Chondrocyte (in vitro differentiated cells): ENCODE measurements at regions not wholly inside any gene's neighbourhood (a gene's known extent, or its start where the extent isn't known, plus 50 kb on each side); places are given as distances from the start of the nearest gene placed in this dataset.

Source experiments
- DNase-seq: peaks from one replicate; pipeline ENCODE4 v3.0.0; 2021; ENCODE audit warnings: mixed read lengths, low spot score
- H3K27ac Mint-ChIP-seq: one replicate; pipeline ENCODE4 v1.8.0; 2021; ENCODE audit warnings: mild to moderate bottlenecking, moderate library complexity, mixed read lengths; ENCODE audit not compliant: unreplicated experiment
- H3K27me3 Mint-ChIP-seq: 2 replicates; pipeline ENCODE4 v1.8.0; 2021; ENCODE audit warnings: low read depth, mixed read lengths
- H3K36me3 Mint-ChIP-seq: 2 replicates; pipeline ENCODE4 v1.8.0; 2021; ENCODE audit warnings: low read depth, mixed read lengths
- H3K4me1 Mint-ChIP-seq: 2 replicates; pipeline ENCODE4 v1.8.0; 2021; ENCODE audit warnings: low read depth, mild to moderate bottlenecking, mixed read lengths
- H3K4me3 Mint-ChIP-seq: one replicate; pipeline ENCODE4 v1.8.0; 2021; ENCODE audit warnings: mild to moderate bottlenecking, moderate library complexity, mixed read lengths; ENCODE audit not compliant: unreplicated experiment
- H3K9me3 Mint-ChIP-seq: 2 replicates; pipeline ENCODE4 v1.8.0; 2021; ENCODE audit warnings: low read depth, mixed read lengths
- TF ChIP-seq, protein P1 (sequence below): fragments of 200-600 bp; sonication (generic); IDR thresholded peaks from 2 replicates; pipeline ENCODE4 v1.5.0; 2021; ENCODE audit warnings: antibody characterized with exemption, mild to moderate bottlenecking, moderate library complexity

DNA sequence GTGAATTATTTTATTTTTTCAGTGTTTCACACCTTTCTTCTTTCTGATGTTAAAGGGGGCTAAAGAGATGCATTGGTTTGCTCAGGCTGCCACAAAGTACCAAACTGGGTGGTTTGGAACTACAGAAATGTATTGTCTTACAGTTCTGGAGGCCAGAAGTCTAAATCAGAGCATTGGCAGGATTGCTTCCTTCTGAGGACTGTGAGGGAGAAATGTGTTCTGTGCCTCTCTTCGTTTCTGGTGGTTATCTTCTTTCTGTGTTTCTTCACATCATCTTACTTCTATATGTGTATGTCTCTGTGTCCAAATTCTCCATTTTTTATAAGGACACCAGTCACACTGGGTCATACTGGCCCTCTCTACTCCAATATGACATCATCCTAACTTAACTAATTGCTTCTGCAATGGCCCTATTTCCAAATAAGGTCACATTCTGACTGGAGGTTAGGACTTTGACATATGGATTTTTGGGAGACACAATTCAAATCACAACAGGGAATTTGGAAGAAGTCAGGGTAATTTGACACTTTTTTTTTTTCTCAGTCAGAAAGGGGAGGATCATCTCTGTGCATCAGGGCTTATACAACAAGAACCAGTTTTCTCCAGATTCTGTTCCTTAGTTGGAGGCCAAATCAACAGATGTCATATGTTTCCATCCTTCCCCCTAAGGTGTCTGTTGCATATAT is 188.2 kb downstream of the KCNRG start:
- Mint-ChIP-seq H3K4me3 (no peak overlapping the region), H3K27ac (no peak overlapping the region), H3K4me1 (peaks cover 39% of the 10 kb centered on the region), H3K27me3 (no peaks in the 10 kb centered on the region), H3K36me3 (no peaks in the 10 kb centered on the region), H3K9me3 (no peaks in the 10 kb centered on the region)
- TF ChIP-seq, protein P1, sequence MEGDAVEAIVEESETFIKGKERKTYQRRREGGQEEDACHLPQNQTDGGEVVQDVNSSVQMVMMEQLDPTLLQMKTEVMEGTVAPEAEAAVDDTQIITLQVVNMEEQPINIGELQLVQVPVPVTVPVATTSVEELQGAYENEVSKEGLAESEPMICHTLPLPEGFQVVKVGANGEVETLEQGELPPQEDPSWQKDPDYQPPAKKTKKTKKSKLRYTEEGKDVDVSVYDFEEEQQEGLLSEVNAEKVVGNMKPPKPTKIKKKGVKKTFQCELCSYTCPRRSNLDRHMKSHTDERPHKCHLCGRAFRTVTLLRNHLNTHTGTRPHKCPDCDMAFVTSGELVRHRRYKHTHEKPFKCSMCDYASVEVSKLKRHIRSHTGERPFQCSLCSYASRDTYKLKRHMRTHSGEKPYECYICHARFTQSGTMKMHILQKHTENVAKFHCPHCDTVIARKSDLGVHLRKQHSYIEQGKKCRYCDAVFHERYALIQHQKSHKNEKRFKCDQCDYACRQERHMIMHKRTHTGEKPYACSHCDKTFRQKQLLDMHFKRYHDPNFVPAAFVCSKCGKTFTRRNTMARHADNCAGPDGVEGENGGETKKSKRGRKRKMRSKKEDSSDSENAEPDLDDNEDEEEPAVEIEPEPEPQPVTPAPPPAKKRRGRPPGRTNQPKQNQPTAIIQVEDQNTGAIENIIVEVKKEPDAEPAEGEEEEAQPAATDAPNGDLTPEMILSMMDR: no peak
- no peak for DNase-seq

DNA sequence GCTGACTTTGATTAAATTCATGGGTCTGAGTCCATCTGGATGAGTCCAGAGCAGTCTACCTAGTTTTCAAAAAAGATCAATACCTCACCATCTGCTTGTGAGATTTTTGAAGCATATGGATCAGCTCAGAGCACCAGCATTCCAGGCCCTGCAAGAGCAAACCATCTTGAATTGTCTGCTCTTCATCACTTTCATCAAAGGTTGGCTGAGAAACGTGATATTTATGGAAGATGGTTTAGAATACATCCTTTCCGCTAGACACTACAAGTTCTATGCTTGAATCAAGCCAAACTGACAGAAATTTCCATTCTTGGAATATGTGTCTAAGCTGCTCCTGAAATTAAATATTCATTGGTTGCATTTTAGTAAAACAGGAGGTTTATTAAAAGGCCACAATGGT is 190.3 kb downstream of the KCNRG start:
- Mint-ChIP-seq H3K4me3 (no peak overlapping the region), H3K27me3 (no peaks in the 10 kb centered on the region), H3K9me3 (no peaks in the 10 kb centered on the region), H3K27ac (no peak overlapping the region), H3K36me3 (no peaks in the 10 kb centered on the region), H3K4me1 (peaks cover 47% of the 10 kb centered on the region)
- TF ChIP-seq, protein P1: no peak
- no peak for DNase-seq

DNA sequence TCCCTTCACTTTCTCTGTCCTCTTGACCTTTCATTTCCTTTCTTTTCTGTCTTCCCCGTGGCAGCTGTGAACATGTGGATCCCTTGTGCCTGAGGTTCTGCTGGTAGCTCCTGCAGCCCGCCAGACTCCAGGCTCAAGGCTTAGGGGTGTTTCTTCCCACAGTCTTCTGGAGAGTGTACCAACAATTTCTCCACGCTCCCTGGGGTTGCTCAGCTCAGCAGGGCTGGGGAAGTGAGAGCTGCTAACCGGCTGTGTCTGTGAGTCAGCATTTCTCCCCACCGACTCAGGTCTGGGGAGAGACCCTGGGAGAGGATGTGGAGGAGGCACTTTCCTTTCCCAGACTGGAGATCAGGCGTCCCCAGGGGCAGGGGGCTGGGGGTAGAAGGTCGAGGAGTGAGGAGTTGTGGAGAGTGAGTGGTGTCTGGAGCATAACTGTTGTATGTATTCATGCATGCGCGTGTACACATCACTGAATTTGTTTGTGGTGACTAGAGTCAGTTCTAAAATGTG is 193.6 kb downstream of the KCNRG start:
- Mint-ChIP-seq H3K9me3 (peaks cover 15% of the 10 kb centered on the region), H3K36me3 (peaks cover 3% of the 10 kb centered on the region), H3K27me3 (no peaks in the 10 kb centered on the region), H3K27ac (peak overlapping the region; percentile 99), H3K4me3 (peak overlapping the region; percentile 76), H3K4me1 (peaks cover 35% of the 10 kb centered on the region)
- TF ChIP-seq, protein P1: no peak
- DNase-seq: no peak

DNA sequence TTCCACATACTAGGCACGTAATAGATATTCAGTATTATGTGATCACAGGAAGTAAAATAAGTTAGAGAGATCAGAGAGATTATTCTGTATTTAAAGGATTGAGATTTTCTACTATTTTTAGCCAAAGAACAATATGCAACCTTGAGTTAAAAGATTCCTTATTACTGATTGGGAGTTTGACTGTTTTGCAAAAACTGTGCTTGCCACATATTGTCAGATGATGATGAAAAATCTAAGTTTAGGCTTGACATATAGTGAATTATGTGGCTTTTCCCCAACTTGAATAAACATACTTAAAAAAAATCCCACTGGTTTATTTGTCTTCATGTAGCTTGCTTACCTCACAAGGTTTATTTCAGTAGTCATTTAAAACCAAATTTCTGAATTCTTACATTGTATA is 194.4 kb downstream of the KCNRG start:
- no peaks in the 10 kb centered on the region for H3K27me3 Mint-ChIP-seq
- peaks cover 15% of the 10 kb centered on the region for H3K9me3 Mint-ChIP-seq
- H3K36me3 Mint-ChIP-seq: peaks cover 3% of the 10 kb centered on the region
- peak overlapping the region; percentile 99 for H3K27ac Mint-ChIP-seq
- H3K4me3 Mint-ChIP-seq: no peak overlapping the region
- DNase-seq: no peak
- TF ChIP-seq, protein P1: no peak
- peaks cover 35% of the 10 kb centered on the region for H3K4me1 Mint-ChIP-seq

DNA sequence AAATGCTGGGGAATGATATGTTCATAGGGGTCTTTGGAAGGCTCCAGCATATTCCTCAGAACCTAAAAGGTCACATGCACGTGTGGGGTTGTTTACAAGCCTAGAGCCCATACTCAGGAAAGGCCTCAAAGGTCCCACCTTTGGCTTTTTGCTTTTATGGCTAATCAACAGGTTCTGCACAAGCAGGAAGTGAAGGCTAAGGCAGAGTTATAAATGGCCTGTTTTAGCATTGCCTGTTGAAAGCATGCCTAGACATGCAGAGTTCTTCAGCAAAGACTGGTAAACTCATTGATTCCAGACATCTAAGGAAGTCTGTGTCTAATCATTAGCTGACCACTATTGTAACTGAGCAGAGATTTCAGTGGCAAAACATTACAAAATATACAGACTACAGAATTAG is 198.3 kb downstream of the KCNRG start:
- Mint-ChIP-seq H3K9me3 (peaks cover 30% of the 10 kb centered on the region), H3K4me1 (peaks cover 29% of the 10 kb centered on the region), H3K4me3 (no peak overlapping the region), H3K27ac (no peak overlapping the region), H3K36me3 (peaks cover 8% of the 10 kb centered on the region), H3K27me3 (no peaks in the 10 kb centered on the region)
- DNase-seq: no peak
- TF ChIP-seq, protein P1: no peak
